NCI-H82 (cell line): ENCODE measurements at regions not wholly inside any gene's neighbourhood (a gene's known extent, or its start where the extent isn't known, plus 50 kb on each side); places are given as distances from the start of the nearest gene placed in this dataset.
A peak's percentile ranks its signal among the peaks of the same experiment; 100 is the strongest.
"Not testable (repeated sequence)": the region's sequence is repeated elsewhere in the genome, so short reads cannot be mapped to it uniquely, and the experiment has no call there.

ENCODE experiments used
- DNase-seq: peaks from one replicate; lab custom pipeline; 2025; lab: John Stamatoyannopoulos, UW

DNA sequence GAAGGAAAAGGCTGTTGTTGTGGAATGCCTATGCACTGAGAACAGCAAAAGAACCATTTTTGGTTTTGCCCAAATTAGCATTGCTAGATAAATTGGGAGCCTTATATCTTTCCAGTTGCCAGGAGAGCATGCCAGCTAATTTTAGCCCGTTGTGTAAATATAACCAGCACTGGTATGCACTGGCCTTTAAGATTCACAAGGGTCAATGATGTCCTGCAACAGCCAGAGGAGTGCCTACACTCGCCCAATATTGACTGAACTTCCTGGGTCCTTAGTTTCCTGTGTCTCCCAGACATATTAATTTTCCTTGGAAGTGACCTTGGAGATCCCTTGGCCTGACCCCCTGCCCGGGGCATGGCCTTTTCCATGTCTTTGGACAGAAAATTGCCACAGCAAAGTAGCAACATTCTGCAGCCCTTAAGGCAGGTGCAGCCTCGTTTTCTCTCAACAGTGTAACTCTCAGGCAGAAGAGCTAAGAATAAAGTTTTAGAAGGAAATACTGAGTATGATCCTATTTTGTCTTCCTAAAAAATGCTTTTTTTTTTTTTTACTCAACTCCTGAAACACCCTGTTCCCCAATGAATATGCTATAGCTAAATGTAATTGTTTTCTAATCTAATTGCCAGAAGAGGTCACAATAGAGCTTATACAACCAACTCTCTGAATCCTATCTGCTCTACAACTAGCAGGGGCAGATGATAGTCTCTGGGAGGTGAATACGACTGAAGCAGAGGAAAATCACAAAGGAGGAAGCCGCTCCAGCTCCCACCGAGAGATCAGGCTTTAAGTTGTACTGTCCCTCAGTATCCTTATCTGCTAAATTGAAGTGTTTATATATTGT is 131.9 kb upstream of the PCGF5 start:
- peak; percentile 28 for DNase-seq

DNA sequence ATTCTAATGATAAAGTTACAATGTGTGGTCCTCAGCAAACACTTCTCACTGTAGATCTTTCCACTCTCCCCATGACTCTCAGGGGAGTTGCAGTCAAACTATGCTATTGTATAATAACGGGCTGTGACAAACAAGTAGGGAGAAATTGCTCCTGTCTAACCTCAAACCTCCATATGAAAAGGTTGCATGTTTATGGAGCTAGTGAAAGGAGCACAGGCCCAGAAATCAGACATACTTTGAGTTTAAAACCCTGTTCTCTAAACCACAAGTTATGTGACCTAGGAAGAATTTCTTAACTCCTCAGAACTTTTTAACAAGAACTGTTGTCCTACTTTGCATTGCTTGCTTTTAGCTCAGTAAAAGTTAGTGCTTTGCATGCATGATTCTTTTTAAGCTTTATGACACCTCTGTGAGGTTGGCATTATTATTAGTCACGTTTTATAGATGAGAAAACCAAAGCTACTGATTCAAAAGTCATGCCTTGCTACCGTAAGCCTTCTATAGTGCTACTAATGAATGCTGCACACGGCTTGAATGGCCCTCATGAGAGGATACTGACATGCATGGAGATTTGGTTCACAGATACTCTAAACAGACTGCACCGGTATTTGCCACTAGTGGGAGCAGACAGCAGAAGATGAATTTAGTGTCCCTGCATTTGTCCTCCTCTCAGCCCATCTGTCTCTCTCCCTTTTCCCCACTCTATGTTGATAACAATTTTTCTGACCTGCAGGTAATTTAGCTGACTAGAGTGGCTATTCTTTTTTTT is 129.5 kb upstream of the PCGF5 start:
- DNase-seq, result peak; percentile 49

DNA sequence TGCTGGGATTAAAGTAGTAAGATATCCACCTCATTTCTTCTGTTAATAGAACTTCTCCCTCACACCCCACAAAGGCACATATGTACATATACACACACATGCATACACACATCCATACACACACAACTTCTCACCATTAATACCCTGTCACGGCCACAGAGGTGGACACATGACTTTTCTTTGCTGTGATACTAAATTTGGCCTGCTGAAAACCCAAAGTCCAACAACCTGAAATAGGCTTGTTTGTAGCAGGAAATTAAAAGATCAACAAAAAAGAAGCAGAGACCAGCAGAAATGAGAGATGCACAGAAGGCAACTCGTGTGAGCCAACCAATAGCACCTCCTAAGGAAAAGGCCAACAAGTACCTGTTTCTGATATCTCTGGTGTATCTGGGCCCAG is 128.7 kb upstream of the PCGF5 start:
- DNase-seq, result no peak

DNA sequence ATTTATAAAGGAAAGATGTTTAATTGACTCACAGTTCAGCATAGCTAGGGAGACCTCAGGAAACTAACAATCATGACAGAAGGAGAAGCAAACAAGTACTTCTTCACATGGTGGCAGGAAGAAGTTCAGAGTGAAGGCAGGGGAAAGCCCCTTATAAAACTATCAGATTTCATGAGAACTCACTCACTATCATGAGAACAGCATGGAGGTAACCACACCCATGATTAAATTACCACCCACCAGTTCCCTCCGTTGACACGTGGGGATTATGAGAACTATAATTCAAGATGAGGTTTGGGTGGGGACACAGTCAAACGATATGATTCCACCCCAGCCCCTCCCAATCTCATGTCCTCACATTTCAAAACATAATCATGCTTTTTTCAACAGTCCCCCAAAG is 124.2 kb upstream of the PCGF5 start:
- DNase-seq, result no peak

DNA sequence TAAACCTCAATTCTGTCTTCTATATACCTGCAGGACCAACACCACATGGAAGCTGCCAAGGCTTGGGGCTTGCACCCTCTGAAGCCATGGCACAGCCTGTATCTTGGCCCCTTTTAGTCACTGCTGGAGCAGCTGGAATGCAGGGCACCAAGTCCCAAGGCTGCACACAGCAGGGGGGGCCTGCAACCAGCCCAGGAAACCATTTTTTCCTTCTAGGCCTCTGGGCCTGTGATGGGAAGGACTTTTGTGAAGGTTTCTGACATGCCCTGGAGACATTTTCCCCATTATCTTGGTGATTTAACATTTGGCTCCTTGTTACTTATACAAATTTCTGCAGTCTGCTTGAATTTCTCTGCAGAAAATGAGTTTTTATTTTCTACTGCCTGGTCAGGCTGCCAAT is 123.2 kb upstream of the PCGF5 start:
- no peak for DNase-seq

DNA sequence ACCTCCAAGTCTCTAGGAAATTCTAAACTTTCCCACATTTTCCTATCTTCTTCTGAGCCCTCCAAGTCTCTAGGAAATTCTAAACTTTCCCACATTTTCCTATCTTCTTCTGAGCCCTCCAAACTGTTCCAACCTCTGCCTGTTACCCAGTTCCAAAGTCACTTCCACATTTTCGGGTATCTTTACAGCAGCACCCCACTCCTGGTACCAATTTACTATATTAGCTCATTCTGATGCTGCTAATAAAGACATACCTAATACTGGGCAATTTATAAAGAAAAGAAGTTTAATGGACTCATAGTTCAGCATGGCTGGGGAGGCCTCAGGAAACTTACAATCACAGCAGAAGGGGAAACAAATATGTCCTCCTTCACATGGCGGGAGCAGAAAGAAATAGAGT is 122.4 kb upstream of the PCGF5 start:
- DNase-seq, result not testable (repeated sequence)

DNA sequence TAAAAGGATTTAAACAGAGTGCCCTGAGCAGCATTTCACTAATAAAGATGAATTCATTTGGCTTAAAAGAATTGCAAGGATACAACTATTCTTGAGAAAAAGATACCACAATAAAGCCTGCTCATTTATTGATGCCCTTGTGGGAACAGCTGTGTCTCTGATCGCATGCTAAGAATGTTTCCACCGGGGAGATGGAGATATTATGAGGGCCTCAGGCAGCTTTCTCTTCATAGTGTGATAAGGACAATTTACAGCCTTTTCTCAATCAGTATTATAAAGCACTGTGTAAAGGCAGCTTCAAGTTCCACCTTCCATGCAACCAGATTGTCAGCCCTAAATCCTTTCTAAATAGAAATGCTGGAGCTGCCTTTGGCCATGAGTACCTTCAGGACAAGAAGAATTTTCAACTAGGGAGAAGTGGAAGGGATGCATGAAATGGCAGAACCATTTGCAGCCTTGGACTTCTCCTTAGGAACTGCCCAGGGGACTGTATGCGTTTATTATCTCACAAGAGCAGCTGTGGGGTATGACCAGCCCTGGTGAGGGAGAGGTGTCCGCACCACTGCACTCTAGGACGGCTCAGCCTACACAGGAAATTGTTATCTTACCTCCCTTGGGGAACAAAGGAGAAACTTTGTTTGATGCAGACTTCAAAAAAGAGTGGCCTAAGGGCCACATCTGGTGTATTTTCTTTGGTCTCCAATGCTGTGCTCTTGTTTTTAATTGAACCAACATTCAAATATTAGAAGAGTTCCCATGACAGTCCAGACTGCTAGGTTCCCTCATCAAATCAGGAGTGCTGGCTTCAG is 116.9 kb upstream of the PCGF5 start:
- DNase-seq, result no peak

DNA sequence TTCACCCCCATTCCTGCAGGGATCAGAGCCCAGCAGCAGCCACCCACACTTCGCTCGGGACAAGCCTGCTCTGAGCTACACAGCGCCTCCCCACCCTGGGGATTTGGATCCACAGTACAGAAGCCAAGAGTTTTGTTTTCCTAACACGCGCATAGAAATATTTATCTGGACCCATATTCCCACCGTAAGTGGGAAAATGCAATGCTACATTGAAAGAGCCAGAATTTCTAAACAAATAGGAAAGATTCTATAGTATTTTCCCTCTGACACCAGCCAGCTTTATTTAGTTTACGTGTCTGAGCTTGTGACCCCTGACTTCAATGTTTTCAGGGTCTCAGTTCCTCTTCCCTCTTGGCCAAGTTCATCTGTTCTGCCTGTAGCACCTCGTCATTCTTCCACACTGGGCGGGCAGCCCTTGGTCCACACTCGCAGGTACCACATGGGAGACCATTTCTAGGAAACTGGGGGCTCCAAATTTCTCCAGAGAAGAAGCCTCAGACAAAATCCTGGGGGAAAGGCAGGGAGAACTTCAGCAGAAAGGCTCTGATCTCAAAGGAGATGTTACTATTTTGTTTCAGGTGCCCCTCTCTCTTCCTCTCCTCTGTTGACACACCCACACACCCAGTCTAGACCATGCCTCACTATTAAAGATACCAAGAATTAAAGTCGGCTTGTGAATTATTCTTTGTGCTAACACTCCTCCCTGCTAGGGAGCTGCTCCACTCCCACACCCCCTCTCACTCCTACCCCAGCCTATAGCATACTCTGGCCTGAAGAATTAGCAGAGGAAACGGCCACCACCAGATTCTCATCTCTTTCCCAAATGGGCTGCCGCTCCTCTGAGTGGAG is 116.0 kb upstream of the PCGF5 start:
- DNase-seq, result no peak

DNA sequence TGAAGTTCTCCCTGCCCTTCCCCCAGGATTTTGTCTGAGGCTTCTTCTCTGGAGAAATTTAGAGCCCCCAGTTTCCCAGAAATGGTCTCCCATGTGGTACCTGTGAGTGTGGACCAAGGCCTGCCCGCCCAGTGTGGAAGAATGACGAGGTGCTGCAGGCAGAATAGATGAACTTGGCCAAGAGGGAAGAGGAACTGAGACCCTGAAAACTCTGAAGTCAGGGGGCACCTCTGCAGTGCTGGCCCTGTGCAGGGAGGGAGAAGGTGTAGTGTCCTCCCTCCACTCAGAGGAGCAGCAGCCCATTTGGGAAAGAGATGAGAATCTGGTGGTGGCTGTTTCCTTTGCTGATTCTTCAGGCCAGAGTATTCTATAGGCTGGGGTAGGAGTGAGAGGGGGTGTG is 115.2 kb upstream of the PCGF5 start:
- DNase-seq, result no peak

DNA sequence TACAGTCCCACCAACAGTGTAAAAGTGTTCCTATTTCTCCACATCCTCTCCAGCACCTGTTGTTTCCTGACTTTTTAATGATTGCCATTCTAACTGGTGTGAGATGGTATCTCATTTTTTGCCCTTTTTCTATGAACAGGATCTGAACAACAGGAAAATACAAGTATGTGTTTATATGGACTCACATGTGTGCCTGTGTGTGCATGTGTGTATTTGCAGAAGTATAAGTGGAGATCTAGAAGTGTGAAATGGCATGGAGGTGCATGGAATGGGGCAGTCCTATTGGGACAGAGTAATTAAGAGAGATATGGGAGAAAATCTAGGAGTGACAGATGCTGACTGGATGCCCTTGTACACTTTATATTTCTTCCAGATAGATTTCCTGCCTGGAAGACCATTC is 111.6 kb upstream of the PCGF5 start:
- DNase-seq, result no peak

DNA sequence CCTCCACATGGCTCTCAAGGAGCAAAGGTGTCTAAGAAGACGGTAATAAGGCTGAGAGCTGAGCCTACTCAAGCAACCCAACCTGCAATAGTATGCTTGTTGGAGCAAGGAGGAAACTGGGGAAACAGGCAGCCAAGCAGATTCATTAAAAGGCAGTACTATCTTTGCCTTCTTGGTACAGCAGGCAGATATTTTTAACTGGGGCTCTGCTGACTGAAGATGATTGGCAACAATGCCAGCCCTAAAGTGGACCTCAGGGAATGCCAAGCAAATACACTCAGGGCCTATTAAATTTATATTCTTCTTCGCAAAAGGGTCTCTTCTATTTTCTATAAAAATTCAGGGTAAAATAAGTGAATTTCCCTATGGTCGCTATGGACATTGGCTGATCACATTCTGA is 109.4 kb upstream of the PCGF5 start:
- no peak for DNase-seq

DNA sequence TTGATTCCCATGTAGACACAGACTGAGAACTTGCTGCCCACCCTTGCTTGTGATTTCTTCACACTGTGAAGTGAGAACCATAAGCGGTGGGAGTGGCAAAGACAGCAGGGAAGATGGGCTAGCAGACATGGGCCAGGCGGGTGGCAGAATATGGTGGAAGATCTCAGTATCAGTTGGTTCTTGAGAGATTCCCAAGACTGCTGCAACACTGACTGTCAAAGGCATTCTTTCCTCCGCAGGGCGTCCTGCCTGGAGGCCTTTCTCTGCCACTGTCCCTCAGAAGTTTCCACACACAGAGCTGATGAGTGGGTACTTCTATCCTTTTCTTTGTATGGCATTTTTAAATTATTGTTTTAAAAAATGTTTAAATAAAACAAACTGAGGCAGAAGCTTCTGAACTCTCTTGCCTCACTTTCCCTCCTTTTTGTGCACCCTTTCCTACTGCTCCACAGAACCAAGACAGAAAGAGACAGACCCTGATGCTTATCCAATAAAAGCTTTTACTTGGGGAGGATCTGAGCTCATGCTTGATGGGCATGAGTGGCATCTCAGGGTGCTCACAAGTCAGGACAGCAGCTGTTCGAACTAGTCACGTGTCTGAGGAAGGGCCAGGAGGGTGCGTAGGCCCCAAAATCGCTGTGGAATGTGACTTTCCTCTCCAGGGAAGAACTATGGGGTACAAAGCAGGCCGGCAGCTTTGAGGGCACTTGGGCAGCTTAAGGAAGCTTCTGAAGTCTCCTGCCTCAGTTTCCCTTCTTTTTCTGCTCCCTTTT is 104.7 kb upstream of the PCGF5 start:
- DNase-seq, result no peak

DNA sequence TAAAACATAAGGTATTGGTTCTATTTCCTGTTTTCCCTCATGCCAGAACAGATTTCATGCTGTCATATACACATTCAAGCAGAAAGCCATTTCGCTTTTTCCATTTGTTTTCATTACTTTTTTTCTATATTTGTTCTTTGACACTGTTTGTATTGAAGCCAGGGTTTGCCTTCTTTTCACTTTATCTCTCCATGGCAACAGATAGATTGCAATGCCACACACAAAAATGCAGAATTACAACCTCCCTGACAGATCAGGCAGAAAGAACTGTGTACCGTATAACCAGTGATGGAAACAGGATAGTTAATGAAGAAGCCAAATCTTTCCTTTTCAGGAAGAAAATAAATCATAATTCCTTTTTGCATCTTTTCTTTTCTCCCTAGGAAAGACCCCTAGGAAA is 103.0 kb upstream of the PCGF5 start:
- DNase-seq, result no peak

DNA sequence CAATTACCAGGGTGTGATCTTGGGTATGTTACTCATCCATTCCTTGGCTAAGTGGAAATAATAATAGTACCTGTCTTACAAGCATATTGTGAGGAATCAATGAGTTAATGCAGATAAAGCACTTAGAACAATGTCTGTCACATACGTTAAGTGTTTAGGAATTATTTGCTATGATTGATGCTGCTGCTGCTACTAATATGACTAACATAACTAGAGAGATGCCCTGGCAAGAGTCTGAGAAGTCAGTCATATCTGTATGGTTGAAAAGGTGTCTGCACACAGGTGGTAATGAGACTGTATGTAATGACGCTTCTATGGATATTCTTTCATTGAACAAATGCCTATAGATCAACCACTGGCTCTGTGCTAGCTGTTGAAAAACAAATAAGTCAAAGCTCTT is 100.1 kb upstream of the PCGF5 start:
- no peak for DNase-seq

DNA sequence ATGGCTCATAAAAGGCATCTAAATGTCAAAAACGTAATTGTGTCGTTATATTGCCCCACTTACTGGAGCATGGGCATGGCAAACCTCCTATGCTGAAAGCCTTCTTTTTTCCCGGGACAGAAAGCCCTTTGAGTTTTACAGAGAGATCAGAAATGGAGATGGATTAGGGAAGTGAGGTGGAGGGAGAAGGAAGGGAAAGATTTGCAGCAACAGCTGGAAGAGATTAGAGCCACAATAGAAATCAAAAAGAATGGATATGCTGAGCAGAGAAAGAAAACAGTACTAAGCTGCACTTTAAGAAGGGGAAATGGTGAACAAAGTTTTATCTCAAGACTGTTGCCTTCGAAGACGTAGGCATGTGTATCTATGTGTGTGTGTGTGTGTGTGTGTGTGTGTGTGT is 97.2 kb upstream of the PCGF5 start:
- DNase-seq, result peak; percentile 71

DNA sequence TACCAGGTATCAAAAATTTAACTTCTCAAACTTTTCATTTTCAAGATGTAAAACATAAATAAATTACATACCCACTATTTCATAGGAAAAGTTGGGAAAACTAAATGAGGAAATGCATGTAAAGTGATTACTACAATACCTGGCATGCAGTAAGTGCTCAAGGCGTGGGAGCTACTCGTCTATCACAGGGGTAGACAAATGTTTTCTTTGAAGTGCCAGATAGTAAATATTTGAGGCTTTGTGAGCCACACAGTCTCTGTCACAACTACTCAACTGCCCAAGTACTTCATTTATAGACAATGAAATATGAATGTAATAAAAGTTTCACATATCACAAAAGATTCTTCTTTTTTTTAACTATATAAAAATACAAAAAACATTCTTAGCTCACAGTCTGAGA is 96.4 kb upstream of the PCGF5 start:
- no peak for DNase-seq

DNA sequence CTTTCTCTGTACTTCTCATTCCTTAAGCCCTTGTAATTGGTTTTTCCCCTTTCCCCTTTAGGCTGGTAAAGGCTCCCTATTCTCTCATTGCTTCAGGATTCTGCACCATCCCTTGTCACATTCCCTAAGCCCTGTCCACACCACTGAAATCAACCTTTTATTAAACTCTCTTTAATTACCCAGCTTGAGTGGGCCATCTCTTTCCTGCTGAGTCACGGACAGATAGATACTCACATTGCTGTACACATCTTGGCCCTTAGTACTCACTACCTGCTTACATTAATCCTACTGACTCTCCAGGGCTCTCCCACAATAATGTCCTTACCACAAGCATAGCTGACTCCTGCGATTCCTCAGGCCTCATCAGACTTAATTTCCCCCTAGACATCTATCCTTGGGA is 94.0 kb upstream of the PCGF5 start:
- DNase-seq, result peak; percentile 83

DNA sequence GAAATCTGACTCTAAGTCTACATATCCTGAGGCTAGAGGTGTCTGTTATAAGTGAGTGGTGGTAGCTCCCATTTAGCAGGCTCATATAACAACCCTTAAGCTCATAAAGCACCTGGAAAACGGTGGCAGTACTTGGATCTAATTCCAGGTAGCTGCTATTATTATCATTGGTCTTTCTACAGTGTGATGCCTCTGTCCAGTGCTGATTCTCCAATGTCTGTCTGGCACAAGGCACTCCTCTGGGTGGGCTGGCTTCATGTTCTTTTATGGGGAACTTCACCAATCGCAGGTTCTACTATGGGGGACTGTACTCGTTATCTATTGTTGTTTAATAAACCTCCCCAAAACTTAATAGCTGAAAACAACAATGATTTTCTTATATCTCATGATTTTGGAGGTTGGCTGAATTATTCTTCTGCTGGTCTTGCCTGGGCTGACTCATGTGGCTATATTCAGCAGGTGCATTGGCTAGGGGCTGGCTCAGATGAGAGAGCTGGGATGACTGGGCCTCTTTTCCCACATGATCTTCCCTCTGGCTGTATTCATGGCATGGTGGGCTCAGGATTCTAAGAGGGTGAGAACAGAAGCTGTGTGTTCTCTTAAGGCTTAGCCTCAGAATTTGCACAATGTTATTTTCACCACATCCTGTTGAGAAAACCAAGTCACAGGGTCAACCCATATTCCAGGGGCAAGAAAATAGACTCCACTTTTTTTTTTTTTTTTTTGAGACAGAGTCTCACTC is 93.0 kb upstream of the PCGF5 start:
- no peak for DNase-seq

DNA sequence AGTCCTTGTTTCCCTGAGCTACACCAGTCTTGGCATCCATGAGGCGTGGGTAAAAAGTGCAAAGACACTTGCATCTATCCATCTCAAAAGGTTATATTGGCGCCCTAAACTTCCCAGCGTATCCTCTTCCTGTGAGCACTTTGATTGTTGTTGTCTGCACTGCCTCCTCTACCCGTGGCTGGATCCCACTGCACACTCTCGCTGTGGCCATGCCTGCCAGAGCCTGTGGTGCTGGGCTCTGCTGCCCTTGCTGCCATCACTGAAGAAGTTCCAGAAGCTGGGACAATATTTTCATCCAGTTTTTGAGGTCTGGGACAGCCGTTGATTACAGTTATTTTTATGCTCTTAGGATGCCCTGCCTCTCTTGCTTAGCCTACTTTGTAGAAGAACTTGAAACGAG is 85.3 kb upstream of the PCGF5 start:
- DNase-seq, result no peak

DNA sequence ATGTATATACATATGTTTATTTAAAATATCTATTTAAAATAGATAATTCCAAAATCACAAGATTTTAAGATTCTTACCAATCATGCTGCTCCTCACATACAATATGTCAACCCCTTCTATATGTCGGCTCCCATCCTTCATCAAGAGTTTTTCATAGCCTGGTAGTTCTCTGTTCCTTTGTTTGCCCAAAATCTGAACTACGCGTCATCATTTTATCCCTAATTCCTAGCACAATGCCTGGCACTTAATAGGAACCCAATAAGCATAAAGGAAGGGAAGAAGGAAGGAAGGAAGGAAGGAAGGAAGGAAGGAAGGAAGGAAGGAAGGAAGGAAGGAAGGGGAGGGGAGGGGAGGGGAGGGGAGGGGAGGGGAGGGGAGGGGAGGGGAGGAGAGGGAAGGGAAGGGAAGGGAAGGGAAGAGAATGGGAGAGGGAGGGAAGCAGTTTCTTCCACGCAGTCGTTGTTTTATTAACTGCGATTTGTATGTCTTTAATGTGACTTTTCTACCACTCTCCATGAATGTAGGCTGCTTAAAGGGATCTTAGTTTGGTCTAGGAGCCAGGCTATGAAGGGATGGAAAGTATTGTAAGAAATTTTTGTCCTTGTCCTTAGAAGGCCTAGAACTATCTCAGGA is 83.3 kb upstream of the PCGF5 start:
- no peak for DNase-seq
